H9 (cell line): ENCODE measurements at regions not wholly inside any gene's neighbourhood (a gene's known extent, or its start where the extent isn't known, plus 50 kb on each side); places are given as distances from the start of the nearest gene placed in this dataset.

Experiments used
- DNase-seq: peaks from one replicate; pipeline ENCODE4 v3.0.0-alpha.2; 2017
- H2AFZ ChIP-seq: one replicate; pipeline ENCODE4 v1.6.1; 2013; ENCODE audit warnings: mild to moderate bottlenecking, low read length, control low read depth, moderate library complexity
- H2AK5ac ChIP-seq: 2 replicates; pipeline ENCODE4 v1.6.1; 2013; ENCODE audit warnings: low read length, control low read depth, mixed read lengths; ENCODE audit not compliant: insufficient read length
- H2BK120ac ChIP-seq: one replicate; pipeline ENCODE4 v1.6.1; 2013; ENCODE audit warnings: low read depth, mild to moderate bottlenecking, low read length, control low read depth, inconsistent platforms; ENCODE audit not compliant: poor library complexity, severe bottlenecking
- H2BK12ac ChIP-seq: 2 replicates; pipeline ENCODE4 v1.6.1; 2013; ENCODE audit warnings: low read length, control low read depth, mixed read lengths, low read depth; ENCODE audit not compliant: insufficient read length
- H2BK15ac ChIP-seq: 2 replicates; pipeline ENCODE4 v1.6.1; 2013; ENCODE audit warnings: low read depth, low read length, control low read depth
- H2BK20ac ChIP-seq: one replicate; pipeline ENCODE4 v1.6.1; 2013; ENCODE audit warnings: low read depth, mild to moderate bottlenecking, low read length, control low read depth, inconsistent platforms; ENCODE audit not compliant: poor library complexity, severe bottlenecking
- H2BK5ac ChIP-seq: 2 replicates; pipeline ENCODE4 v1.6.1; 2013; ENCODE audit warnings: low read length, control low read depth, mixed read lengths; ENCODE audit not compliant: insufficient read length
- H3K14ac ChIP-seq: 2 replicates; pipeline ENCODE4 v1.6.1; 2013; ENCODE audit warnings: low read length, control low read depth; ENCODE audit not compliant: insufficient read depth
- H3K18ac ChIP-seq: 2 replicates; pipeline ENCODE4 v1.6.1; 2013; ENCODE audit warnings: low read depth, mild to moderate bottlenecking, mixed read lengths, low read length, control low read depth; ENCODE audit not compliant: insufficient read length
- H3K23ac ChIP-seq: 2 replicates; pipeline ENCODE4 v1.6.1; 2013; ENCODE audit warnings: low read length, control low read depth, mixed read lengths, low read depth; ENCODE audit not compliant: insufficient read length
- H3K23me2 ChIP-seq: 2 replicates; pipeline ENCODE4 v1.6.1; 2013; ENCODE audit warnings: low read depth, mild to moderate bottlenecking, mixed read lengths, low read length, control low read depth; ENCODE audit not compliant: insufficient read length, poor library complexity, severe bottlenecking
- H3K27ac ChIP-seq: 2 replicates; pipeline ENCODE4 v1.5.1; 2013; ENCODE audit warnings: low read length, control low read depth, mixed read lengths, low read depth; ENCODE audit not compliant: insufficient read length
- H3K27me3 ChIP-seq: 2 replicates; pipeline ENCODE4 v1.6.1; 2013; ENCODE audit warnings: low read length, control low read depth, inconsistent platforms; ENCODE audit not compliant: insufficient read depth
- H3K4ac ChIP-seq: 2 replicates; pipeline ENCODE4 v1.6.1; 2013; ENCODE audit warnings: low read depth, mild to moderate bottlenecking, control low read depth, inconsistent platforms, low read length, moderate library complexity
- H3K4me1 ChIP-seq: 2 replicates; pipeline ENCODE4 v1.6.1; 2013; ENCODE audit warnings: low read length, control low read depth, inconsistent platforms; ENCODE audit not compliant: insufficient read depth
- H3K4me2 ChIP-seq: 2 replicates; pipeline ENCODE4 v1.6.1; 2013; ENCODE audit warnings: low read length, control low read depth, mixed read lengths; ENCODE audit not compliant: insufficient read length, insufficient read depth
- H3K56ac ChIP-seq: 2 replicates; pipeline ENCODE4 v1.6.1; 2013; ENCODE audit warnings: low read depth, mild to moderate bottlenecking, mixed read lengths, low read length, control low read depth; ENCODE audit not compliant: insufficient read length
- H3K79me1 ChIP-seq: 2 replicates; pipeline ENCODE4 v1.6.1; 2013; ENCODE audit warnings: low read depth, mild to moderate bottlenecking, moderate library complexity, low read length, control low read depth, inconsistent platforms; ENCODE audit not compliant: insufficient read depth, poor library complexity, severe bottlenecking
- H3K79me2 ChIP-seq: 2 replicates; pipeline ENCODE4 v1.6.1; 2013; ENCODE audit warnings: low read length, control low read depth, inconsistent platforms; ENCODE audit not compliant: insufficient read depth
- H3K9ac ChIP-seq: 2 replicates; pipeline ENCODE4 v1.6.1; 2013; ENCODE audit warnings: low read length, control low read depth, mixed read lengths; ENCODE audit not compliant: insufficient read length; ENCODE audit errors: extremely low read depth
- H3K9me3 ChIP-seq: one replicate; pipeline ENCODE4 v1.6.1; 2013; ENCODE audit warnings: low read depth, low read length, inconsistent platforms; ENCODE audit not compliant: control insufficient read depth
- H3T11ph ChIP-seq: one replicate; pipeline ENCODE4 v1.6.1; 2013; ENCODE audit warnings: mild to moderate bottlenecking, low read length, control low read depth, inconsistent platforms
- H4K20me1 ChIP-seq: one replicate; pipeline ENCODE4 v1.6.1; 2013; ENCODE audit not compliant: control insufficient read depth, insufficient read length, insufficient read depth
- H4K5ac ChIP-seq: 2 replicates; pipeline ENCODE4 v1.6.1; 2013; ENCODE audit warnings: low read depth, mild to moderate bottlenecking, mixed read lengths, low read length, control low read depth; ENCODE audit not compliant: insufficient read length
- H4K8ac ChIP-seq: replicated peaks from 2 replicates; pipeline ENCODE4 v1.6.1; 2013; ENCODE audit warnings: low read length, control low read depth, mixed read lengths, low read depth; ENCODE audit not compliant: insufficient read length
- H4K91ac ChIP-seq: 2 replicates; pipeline ENCODE4 v1.6.1; 2013; ENCODE audit warnings: low read depth, mild to moderate bottlenecking, moderate library complexity, mixed read lengths, low read length, control low read depth; ENCODE audit not compliant: insufficient read length
- H3K27ac Mint-ChIP-seq, 3 experiments: 2 replicates in 2 of 3; 3 replicates in 1 of 3; pipeline ENCODE4 v1.8.0; 2020 to 2021; ENCODE audit warnings: mixed read lengths in 3 of 3, mild to moderate bottlenecking in 1 of 3, moderate library complexity in 1 of 3
- H3K27me3 Mint-ChIP-seq: 2 replicates; pipeline ENCODE4 v1.8.0; 2021; ENCODE audit warnings: low read depth, mild to moderate bottlenecking, moderate library complexity, mixed read lengths
- H3K36me3 Mint-ChIP-seq, 3 experiments: 2 replicates in 2 of 3; 3 replicates in 1 of 3; pipeline ENCODE4 v1.8.0; 2020 to 2021; ENCODE audit warnings: low read depth in 3 of 3, mixed read lengths in 3 of 3; ENCODE audit not compliant: insufficient read depth in 1 of 3
- H3K4me1 Mint-ChIP-seq, 2 experiments: 2 replicates each; pipeline ENCODE4 v1.8.0; 2020; ENCODE audit warnings: mixed read lengths in 2 of 2
- H3K4me3 Mint-ChIP-seq, 2 experiments: 2 replicates in 1 of 2; 3 replicates in 1 of 2; pipeline ENCODE4 v1.8.0; 2020 to 2021; ENCODE audit warnings: mild to moderate bottlenecking in 2 of 2, mixed read lengths in 2 of 2, moderate library complexity in 1 of 2
- H3K9me3 Mint-ChIP-seq, 2 experiments: 2 replicates in 1 of 2; 3 replicates in 1 of 2; pipeline ENCODE4 v1.8.0; 2020; ENCODE audit warnings: mild to moderate bottlenecking in 2 of 2, mixed read lengths in 2 of 2, moderate library complexity in 1 of 2
- CTCF ChIP-seq: fragments of 200-600 bp; sonication (generic); conservative IDR thresholded peaks from 3 replicates; pipeline ENCODE4 v1.8.0; 2021; ENCODE audit warnings: antibody characterized with exemption, mild to moderate bottlenecking
- WGBS: extraction: QIAGEN DNeasy Blood & Tissue Kit; methylation state at CpG from one replicate; pipeline ENCODE4 v1.1.7; 2013; ENCODE audit warnings: missing lambda C conversion rate, low lambda C conversion rate, mixed read lengths; ENCODE audit not compliant: insufficient read length; ENCODE audit errors: extremely low coverage; 5-methylcytosine and 5-hydroxymethylcytosine counted together

- no peak overlapping the region for H3K23ac ChIP-seq
- TF ChIP-seq CTCF, result no peak
- H2BK5ac ChIP-seq, result no peak overlapping the region
- no peak overlapping the region for H3T11ph ChIP-seq
- no peaks in the 10 kb centered on the region for H3K27me3 ChIP-seq
- no peak overlapping the region for H3K9ac ChIP-seq
- H3K27ac ChIP-seq, result no peak overlapping the region
- no peak overlapping the region for H2AK5ac ChIP-seq
- DNase-seq, result no peak
- no peak overlapping the region for H3K4me3 Mint-ChIP-seq
- no peak overlapping the region for H3K27ac Mint-ChIP-seq
- peaks cover 0 to 2% of the 10 kb centered on the region in 2 experiments; a peak in 1 of 5 replicates for H3K9me3 Mint-ChIP-seq
- no CpG with 5 or more reads among the region's 1 CpG for whole genome bisulfite sequencing
- no peak overlapping the region for H2BK12ac ChIP-seq
- no peak overlapping the region for H3K56ac ChIP-seq
- H2BK15ac ChIP-seq, result no peak overlapping the region
- H3K14ac ChIP-seq, result no peak overlapping the region
- H4K8ac ChIP-seq, result no peak overlapping the region
- H3K18ac ChIP-seq, result no peak overlapping the region
- H3K4me2 ChIP-seq, result no peak overlapping the region
- H3K79me2 ChIP-seq, result no peaks in the 10 kb centered on the region
- H2BK20ac ChIP-seq, result no peak overlapping the region
- no peaks in the 10 kb centered on the region for H3K9me3 ChIP-seq
- no peak overlapping the region for H4K5ac ChIP-seq
- H2AFZ ChIP-seq, result no peak overlapping the region
- no peaks in the 10 kb centered on the region for H3K27me3 Mint-ChIP-seq
- H4K91ac ChIP-seq, result no peak overlapping the region
- H3K79me1 ChIP-seq, result no peaks in the 10 kb centered on the region
- H3K4me1 Mint-ChIP-seq, result peaks cover 0 to 8% of the 10 kb centered on the region in 2 experiments; a peak in 2 of 4 replicates
- no peaks in the 10 kb centered on the region for H4K20me1 ChIP-seq
- H3K4ac ChIP-seq, result no peak overlapping the region
- H3K4me1 ChIP-seq, result no peaks in the 10 kb centered on the region
- no peak overlapping the region for H2BK120ac ChIP-seq
- no peaks in the 10 kb centered on the region for H3K23me2 ChIP-seq
- H3K36me3 Mint-ChIP-seq, result peaks cover 0 to 9% (median 0%) of the 10 kb centered on the region in 3 experiments; a peak in 1 of 7 replicates
These were observed 117.6 kb upstream of the PDE3A start for GRCh38 chr12:20250761-20251160.
